GM21447 (cell line): ENCODE measurements at regions not wholly inside any gene's neighbourhood (a gene's known extent, or its start where the extent isn't known, plus 50 kb on each side); places are given as distances from the start of the nearest gene placed in this dataset.
"Not testable (repeated sequence)": the region's sequence is repeated elsewhere in the genome, so short reads cannot be mapped to it uniquely, and the experiment has no call there.

Experiments
- ATAC-seq: cut with Tn5 transposase; IDR thresholded peaks from one replicate; pipeline ENCODE4 v1.9.1; 2021; ENCODE audit not compliant: unreplicated experiment

DNA sequence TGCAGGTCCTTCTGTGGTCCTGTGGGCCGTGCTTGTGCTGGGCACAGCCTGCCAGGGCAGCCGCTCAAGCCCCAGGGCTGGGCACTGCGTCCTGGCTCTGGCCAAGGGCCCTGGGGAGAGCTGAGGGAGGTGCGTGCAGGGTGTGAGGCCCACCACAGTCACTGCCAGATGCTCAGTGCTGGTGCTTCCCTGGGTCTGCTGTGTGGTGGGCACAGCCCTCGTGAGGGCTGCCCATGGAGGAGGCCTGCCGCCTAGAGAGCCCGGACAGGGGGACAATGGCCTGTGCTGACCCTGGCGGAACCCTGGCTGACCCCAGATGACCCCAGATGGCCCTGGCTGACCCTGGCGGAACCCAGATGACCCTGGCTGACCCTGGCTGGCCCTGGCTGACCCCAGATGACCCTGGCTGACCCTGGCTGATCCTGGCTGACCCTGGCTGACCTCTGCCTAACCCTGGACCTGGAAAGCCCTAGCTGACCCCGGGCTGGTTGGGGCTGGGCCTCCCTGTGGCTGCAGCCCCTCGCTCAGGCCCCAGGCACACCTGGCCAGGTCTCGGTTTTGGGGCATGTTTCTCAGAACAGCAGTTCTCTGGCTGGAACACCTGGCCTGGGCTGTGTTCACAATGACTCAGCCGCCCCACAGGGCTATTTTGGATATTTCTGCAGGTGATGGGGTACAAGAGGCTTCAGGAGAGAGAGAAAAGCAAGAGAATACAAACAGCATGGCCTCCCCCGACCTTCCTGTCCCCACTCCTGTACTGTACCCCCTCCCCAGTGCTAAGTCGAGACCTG, 55.4 kb downstream of the TMEM121 start:
- ATAC-seq, result peak; percentile 57

- no peak for ATAC-seq
Measured at GRCh38 chr14:105582639-105583038, 56.3 kb downstream of the TMEM121 start.

DNA sequence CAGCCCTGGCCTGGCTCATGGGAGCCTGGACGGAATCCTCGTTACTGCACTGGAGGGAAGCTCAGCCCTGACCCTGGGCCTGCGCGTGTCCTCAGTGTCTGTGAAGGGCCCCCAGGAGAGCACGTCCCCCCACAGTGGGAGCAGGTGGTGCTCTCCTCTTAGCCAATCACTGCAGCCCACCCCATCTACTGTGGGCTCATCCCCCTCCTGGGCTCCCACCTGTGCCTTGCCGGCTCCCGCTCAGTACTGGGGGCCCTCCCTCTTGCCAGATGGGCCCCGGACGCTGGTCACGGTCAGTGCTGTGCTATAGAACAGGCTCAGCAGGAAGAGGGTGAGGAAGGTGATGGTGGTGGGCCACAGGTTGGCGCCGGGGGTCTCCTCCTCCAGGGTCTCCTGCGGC, 57.5 kb downstream of the TMEM121 start:
- not testable (repeated sequence) for ATAC-seq

- ATAC-seq, result not testable (repeated sequence)
Measured at GRCh38 chr14:105585290-105585689, 58.9 kb downstream of the TMEM121 start.

DNA sequence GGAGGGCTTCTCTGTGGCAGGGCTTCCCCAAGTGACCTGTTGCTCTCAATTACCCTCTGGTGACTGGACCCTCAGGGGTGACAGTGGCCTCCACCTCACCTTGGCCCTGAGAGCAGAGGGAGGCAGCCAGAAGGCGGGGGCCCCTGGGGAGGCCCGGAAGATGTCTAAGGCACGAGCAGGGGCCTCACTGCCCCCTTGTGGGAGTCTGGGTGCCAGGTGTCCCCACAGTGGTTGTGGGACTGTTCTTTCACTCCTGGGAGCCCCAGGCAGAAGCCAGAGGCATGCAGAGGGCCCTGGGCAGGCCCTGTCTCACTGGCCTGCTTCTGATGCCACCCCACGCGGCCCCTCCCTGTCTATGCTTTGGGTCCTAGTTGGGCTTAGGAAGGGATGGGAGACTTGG, 59.3 kb downstream of the TMEM121 start:
- ATAC-seq, result not testable (repeated sequence)

DNA sequence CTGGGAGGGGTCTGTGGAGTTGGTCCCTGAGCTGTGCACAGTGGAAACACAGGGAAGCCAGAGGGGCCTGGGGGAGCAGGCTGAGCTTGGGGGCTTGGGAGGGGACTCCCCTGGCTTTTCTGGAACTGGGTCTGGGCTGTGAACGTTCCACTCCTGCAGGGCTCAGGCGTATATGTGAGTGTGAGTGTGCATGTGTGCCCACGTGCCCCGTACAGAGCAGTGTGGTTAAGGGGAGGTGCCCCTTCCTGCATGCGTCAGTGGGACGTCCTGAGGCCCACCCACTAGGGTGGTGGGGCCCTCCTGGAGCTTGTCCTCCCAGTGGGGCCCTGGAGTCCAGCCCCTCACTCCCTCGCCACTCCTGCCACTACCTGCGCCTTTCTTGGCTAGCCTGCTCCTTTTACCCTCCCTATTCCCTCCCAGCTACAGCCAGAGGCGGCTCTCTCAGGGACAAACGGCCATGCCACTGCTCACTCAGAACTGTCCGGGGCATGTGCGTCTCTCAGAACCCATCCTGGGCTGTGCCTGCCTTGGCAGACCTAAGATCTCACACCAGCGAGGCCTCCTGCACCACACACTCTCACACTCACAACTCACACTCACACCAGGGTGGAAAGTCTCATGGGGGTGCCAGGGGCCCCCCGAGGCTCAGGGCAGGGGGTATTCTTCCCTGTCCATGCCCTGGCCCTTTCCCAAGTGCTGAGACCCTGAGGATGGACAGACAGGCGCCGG, 59.9 kb downstream of the TMEM121 start:
- not testable (repeated sequence) for ATAC-seq

- ATAC-seq, result not testable (repeated sequence)
Measured at GRCh38 chr14:105587034-105587433, 60.7 kb downstream of the TMEM121 start.

DNA sequence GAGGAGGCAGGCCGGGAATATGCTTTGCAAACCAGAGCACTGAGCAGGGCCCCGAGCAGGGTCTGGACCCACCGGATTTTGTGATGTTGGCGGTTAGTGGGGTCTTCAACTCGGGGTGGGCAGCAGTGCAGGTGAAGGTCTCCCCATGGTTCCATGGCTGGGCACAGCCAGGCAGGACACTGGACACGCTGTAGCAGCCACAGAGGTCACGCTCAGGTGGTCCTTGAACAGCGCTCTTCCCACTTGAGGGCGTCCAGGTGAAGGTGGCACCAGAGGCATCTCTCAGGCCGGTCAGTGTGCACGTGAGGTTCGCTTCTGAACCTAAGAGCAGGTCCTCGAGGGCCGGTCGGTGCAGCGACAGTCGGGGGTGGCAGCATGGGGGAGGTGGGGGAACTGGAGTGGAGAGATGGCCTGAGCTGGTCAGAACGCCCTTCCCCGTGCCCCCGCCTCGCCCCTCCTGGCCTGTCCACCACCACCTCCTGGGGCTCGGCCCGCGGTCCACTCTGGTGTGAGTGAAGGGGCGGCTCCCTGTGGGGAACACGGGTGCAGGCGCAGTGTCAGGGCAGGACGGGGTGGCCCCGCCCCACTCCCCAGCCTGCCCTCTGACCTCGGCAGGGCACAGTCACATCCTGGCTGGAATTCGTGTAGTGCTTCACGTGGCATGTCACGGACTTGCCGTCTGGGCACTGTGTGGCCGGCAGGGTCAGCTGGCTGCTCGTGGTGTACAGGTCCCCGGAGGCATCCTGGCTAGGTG, 61.3 kb downstream of the TMEM121 start:
- not testable (repeated sequence) for ATAC-seq

GRCh38 chr14:105588236-105588860, 62.0 kb downstream of the TMEM121 start:
- no peak for ATAC-seq

DNA sequence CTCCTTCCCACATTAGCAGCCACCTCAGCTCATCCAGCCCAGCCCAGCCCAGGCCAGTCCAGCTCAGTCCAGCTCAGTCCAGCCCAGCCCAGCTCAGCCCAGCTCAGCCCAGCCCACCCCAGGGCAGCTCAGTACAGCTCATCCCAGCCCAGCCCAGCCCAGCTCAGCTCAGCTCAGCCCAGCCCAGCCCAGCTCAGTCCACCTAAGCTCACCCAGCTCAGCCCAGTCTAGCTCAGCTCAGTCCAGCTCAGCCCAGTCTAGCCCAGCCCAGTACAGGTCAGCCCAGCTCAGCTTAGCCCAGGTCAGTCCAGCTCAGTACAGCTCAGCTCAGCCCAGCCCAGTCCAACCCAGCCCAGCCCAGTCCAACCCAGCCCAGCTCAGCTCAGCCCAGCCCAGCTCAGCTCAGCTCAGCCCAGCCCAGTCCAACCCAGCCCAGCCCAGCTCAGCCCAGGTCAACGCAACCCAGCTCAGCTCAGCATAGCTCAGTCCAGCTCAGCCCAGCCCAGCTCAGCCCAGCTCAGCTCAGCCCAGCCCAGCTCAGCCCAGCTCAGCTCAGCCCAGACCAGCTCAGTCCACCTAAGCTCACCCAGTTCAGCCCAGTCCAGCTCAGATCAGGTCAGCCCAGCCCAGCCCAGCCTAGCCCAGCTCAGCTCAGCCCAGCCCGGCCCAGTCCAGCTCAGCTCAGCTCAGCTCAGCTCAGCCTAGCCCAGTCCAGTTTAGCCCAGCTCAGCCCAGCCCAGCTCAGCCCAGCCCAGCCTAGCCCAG, 63.0 kb downstream of the TMEM121 start:
- ATAC-seq, result no peak

DNA sequence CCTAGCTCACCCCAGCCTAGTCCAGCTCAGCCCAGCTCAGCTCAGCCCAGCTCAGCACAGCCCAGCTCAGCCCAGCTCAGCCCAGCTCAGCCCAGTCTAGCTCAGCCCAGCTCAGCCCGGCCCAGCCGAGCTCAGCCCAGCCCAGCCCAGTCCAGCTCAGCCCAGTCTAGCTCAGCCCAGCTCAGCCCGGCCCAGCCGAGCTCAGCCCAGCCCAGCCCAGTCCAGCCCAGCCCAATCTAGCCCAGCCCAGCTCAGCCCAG, 63.5 kb downstream of the TMEM121 start:
- ATAC-seq, result not testable (repeated sequence)

DNA sequence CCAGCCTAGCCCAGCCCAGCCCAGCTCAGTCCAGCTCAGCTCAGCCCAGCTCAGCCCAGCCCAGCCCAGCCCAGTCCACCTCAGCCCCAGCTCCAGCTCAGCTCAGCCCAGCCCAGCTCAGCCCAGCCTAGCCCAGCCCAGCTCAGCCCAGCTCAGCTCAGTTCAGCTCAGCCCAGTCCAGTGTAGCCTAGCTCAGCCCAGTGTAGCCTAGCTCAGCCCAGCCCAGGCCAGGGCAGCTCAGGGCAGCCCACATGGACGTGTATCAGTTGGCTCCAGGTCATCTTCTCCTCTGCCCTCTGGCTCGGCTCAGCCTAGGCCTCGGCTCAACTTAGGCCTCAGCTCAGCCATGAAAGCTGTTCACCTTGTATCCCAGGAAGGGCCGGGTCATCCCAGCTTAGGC, 64.7 kb downstream of the TMEM121 start:
- no peak for ATAC-seq

DNA sequence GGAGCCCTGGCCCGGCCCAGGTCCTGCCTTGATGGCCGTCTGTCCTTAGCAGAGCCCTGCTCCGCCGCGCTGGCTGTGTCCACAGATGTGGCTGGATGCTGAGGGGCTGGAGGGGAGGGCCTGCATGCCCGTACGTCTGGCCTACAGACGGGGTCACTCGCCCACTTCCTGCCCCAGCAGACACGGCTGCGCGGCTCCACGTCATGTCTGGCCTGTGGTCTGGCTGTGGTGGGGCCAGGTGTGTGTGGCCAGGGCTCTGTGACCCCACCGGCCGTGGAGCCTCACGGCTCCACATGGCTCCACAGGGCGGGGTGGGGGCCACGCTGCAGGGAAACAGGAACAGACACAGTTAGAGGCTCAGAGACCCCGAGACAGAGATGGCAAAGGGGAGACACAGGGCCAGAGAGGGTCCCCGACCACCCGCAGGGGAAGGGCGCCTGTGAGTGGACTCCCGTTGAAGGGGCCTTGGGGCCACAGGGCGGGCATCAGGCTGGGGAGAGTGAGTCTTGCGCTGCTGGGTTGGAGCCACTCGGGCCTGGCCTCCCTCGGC, 65.5 kb downstream of the TMEM121 start:
- not testable (repeated sequence) for ATAC-seq

DNA sequence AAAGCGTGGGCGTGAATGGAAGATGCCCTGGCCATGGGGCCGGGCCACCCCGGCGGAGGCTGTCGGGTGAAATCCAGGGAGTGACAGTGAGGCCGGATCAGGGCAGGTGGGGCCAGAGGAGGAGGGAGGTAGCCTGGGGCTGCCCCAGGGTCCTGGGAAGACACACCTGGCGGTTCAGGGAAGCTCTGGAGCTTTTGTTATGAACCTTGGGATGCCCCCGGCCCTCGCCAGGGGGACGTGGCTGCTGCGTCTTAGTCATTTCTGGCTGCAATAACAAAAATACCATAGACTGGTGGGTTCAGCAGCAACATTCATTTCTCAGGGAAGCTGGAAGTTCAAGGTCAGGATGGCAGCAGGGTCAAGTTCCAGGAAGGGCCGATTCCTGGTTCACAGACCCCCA, 66.3 kb downstream of the TMEM121 start:
- ATAC-seq, result not testable (repeated sequence)

DNA sequence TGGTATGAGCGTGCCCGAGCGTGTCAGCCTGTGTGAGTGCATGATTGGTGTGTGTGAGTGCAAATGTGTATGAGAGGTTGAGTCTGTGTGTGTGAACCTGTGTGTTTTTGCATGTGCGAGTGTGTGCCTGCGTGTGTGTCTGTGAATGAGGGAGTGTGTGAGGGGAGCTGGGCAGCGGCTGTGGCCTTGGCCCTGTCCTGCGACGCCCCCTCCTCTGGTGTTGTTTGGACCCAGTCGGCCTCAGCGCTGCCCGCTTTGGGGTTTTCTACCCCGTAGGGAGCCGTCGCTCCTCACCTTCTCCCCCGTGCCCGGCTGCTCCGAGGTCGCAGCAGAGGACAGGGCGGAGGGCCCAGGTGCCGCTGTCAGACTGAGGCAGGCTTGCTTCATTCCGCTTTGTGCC, 69.0 kb downstream of the TMEM121 start:
- not testable (repeated sequence) for ATAC-seq

- ATAC-seq, result not testable (repeated sequence)
Measured at GRCh38 chr14:105596374-105596773, 70.0 kb downstream of the TMEM121 start.

DNA sequence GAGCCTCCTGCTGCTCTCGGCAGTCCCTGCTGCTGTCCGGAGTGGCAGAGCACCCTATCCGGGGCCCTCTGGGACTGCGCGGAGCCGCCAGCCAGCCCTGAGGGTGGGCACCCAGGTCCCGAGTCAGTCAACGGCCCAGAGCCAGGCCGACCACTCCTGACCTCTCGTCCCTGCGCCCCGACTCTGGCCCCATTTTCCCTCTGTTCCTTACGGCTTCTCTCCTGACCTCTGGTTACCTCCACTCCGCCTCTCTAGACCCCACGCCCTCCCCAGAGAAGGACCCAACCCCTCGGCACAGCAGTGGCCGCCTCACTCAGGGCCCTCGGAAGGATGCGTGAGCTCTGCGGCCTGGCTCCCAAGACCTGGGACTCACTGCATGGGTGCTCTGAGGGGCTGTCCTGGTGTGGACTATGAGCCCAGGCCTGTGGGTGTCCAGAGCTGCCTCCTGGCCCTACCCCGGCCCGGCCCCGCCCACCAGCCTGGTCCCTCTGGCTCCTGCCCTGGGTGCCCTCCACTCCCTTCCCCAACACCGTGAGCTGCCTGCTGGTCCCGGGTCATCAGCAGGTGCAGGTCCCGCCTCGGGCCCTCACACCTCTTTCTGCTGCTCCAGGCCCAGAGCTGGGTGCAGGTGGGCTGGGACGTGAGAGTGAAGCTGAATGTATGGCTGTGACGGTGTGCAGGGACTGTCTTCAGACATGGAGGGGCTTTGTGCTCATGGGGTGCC, 71.8 kb downstream of the TMEM121 start:
- not testable (repeated sequence) for ATAC-seq

DNA sequence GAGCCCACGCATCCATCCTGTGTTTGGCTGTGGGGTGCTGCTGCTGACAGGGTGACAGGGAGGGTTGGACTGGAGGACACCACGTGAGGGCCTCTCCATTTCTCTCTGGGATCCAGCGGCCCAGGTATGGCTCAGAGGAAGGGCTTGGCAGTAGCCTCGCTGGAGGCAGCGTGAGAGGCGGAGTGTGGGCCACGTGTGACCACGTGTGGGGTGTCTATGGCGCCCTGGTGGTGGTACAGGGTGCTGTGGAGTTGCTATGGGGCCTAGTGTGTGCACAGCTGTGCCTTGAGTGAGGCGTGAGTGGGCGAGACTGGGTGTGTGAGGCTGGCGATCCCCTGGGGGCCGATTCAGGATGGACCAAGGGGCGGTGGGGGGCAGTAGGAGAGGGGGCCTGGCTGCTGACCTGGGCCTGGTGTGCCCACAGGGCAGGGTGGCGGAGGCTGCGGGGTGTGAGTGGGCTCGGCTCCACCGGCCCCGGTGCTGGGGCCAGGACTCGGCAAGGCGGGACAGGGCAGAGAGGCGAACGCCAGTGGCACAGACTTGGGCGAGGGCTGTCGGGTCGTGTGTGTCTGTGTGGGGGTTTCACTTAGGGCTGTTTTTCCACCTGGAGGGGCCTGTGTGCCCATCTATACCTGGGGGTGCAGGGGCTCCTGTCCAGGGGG, 72.7 kb downstream of the TMEM121 start:
- not testable (repeated sequence) for ATAC-seq
